Heart right ventricle (tissue), 16 donors: ENCODE measurements at regions not wholly inside any gene's neighbourhood (a gene's known extent, or its start where the extent isn't known, plus 50 kb on each side); places are given as distances from the start of the nearest gene placed in this dataset.

ENCODE experiments used
- ATAC-seq, 8 donors: fragments of 200-7000 bp; cut with Tn5 transposase; one replicate each; pipeline ENCODE4 v1.9.1; 2020; ENCODE audit warnings: mild to moderate bottlenecking in 8 of 8, moderate library complexity in 8 of 8, moderate number of reproducible peaks in 1 of 8
- DNase-seq, 2 donors: peaks; one replicate each; pipeline ENCODE4 v3.0.0-alpha.2; 2020
- H3K27ac ChIP-seq, 10 donors: fragments of 200-600 bp; sonication (generic) in 2 of 10; one replicate each; pipeline versions ENCODE4 v1.5.0 to v1.8.0; 2020 to 2022; ENCODE audit warnings: mild to moderate bottlenecking in 3 of 10
- H3K27me3 ChIP-seq, 7 donors: fragments of 200-600 bp; one replicate each; pipeline ENCODE4 v1.8.0; 2021 to 2022; ENCODE audit warnings: mild to moderate bottlenecking in 2 of 7
- H3K36me3 ChIP-seq, 9 donors: fragments of 200-600 bp; sonication (generic) in 1 of 9; one replicate each; pipeline versions ENCODE4 v1.5.0 to v1.8.0; 2020 to 2022; ENCODE audit warnings: mild to moderate bottlenecking in 2 of 9
- H3K4me1 ChIP-seq, 9 donors: fragments of 200-600 bp; sonication (generic) in 1 of 9; one replicate each; pipeline versions ENCODE4 v1.5.0 to v1.8.0; 2020 to 2022; ENCODE audit warnings: mild to moderate bottlenecking in 4 of 9
- H3K4me3 ChIP-seq, 10 donors: fragments of 200-600 bp; sonication (generic) in 2 of 10; one replicate each; pipeline versions ENCODE4 v1.5.0 to v1.8.0; 2020 to 2022; ENCODE audit warnings: mild to moderate bottlenecking in 7 of 10, moderate library complexity in 2 of 10
- H3K9me3 ChIP-seq, 11 donors: fragments of 200-600 bp in 10 of 11; sonication (generic) in 2 of 11; one replicate each; pipeline versions ENCODE4 v1.5.0 to v1.8.0; 2013 to 2022; ENCODE audit warnings: mild to moderate bottlenecking in 2 of 11, control low read depth in 1 of 11, moderate library complexity in 1 of 11
- CTCF ChIP-seq, 9 donors: fragments of 200-600 bp; sonication (generic) in 2 of 9; IDR thresholded peaks; one replicate each; pipeline versions ENCODE4 v1.5.0 to v1.8.0; 2021 to 2022; ENCODE audit warnings: antibody characterized with exemption in 9 of 9, mild to moderate bottlenecking in 5 of 9, moderate library complexity in 1 of 9
- WGBS, 2 donors: extraction: QIAGEN DNeasy Blood & Tissue Kit; methylation state at CpG; one replicate each; pipeline ENCODE4 v1.1.7; 2013; ENCODE audit warnings: inconsistent platforms in 1 of 2; 5-methylcytosine and 5-hydroxymethylcytosine counted together
- intact Hi-C, 10 donors: fragments of 100-400 bp; cut with DNase I; formaldehyde crosslinking; loops; one replicate each; pipeline versions ENCODE4 v1.11.1 to v1.14.2; 2022
- donor health status: Arrhythmogenic right ventricular cardiomyopathy.
- donor health status: ischemic (EF 13 %, LVEDD 7.1; RV severe dilation, severe dysfunction).
- donor health status: healthy with polysubstance abuse.
- donor health status: DM: no; HTN: yes; CAD: no.
- donor health status: DM: no; HTN: no; CAD: no.
- donor health status: ischemic (EF 25% LVEDD 6.9; RV normal size, moderate dysfunction).
- donor health status: ischemic (EF 25% LVEDD 5.7; RV mildly dilated, moderate dysfunction).
- donor health status: healthy.
- donor health status: DM: yes; HTN: yes; CAD: no.
- donor health status: Ischemic cardiomyopathy.
- donor health status: ischemic (EF 35%, LVEDD 5.7; RV mildly dilated, moderate dysfunction).
- donor health status: nonischemic (EF 11% LVEDD 7.7; RV severe dilation, severe dysfunction).
- donor health status: DM: yes; HTN: yes; CAD: no.
- donor health status: PGD.
- donor health status: ischemic (EF 29% LVEDD 5.4; RV normal size, mild dysfunction).
- donor health status: nonischemic (EF 23%, LVEDD 6.1; RV moderate dilation, normal function).

- intact Hi-C loops = no loop called here
- ATAC-seq (no peak), DNase-seq (no peak)
- Histone ChIP-seq H3K4me3 (no peak overlapping the region), H3K36me3 (no peaks in the 10 kb centered on the region), H3K27me3 (no peaks in the 10 kb centered on the region), H3K27ac (no peak overlapping the region), H3K4me1 (no peaks in the 10 kb centered on the region), H3K9me3 (no peaks in the 10 kb centered on the region)
- 37 to 46% methylated on average over 2 of the region's 2 CpGs for WGBS, 2 donors
- no peak for TF ChIP-seq CTCF (IDR thresholded peaks at IDR 0.05)
Measured at GRCh38 chrY:8495243-8495642, 842.0 kb upstream of the TSPY4 start.

- no peak for ATAC-seq
Measured at GRCh38 chrY:8500888-8501287, 836.4 kb upstream of the TSPY4 start.

GRCh38 chrY:8533468-8533867, 803.8 kb upstream of the TSPY4 start:
- intact Hi-C loops = no loop called here
- H3K4me3 ChIP-seq = no peak overlapping the region
- no peaks in the 10 kb centered on the region for H3K36me3 ChIP-seq
- WGBS, 2 donors = 27 to 33% methylated on average over 1 of the region's 1 CpG
- ATAC-seq = no peak
- H3K4me1 ChIP-seq = no peaks in the 10 kb centered on the region
- no peak overlapping the region for H3K27ac ChIP-seq
- DNase-seq = no peak
- H3K9me3 ChIP-seq = no peaks in the 10 kb centered on the region
- no peaks in the 10 kb centered on the region for H3K27me3 ChIP-seq
- TF ChIP-seq CTCF (IDR thresholded peaks at IDR 0.05) = no peak

More at GRCh38 chrY:8500888-8501287, 836.4 kb upstream of the TSPY4 start:
- no peak for DNase-seq
- Histone ChIP-seq H3K27ac (no peak overlapping the region), H3K27me3 (no peaks in the 10 kb centered on the region), H3K4me1 (no peaks in the 10 kb centered on the region), H3K36me3 (no peaks in the 10 kb centered on the region), H3K4me3 (no peak overlapping the region), H3K9me3 (no peaks in the 10 kb centered on the region)
- 56 to 57% methylated on average over 3 of the region's 3 CpGs for WGBS, 2 donors
- intact Hi-C loops = no loop called here
- no peak for TF ChIP-seq CTCF (IDR thresholded peaks at IDR 0.05)

GRCh38 chrY:8535704-8536103, 801.6 kb upstream of the TSPY4 start:
- intact Hi-C loops = no loop called here
- Histone ChIP-seq H3K4me1 (no peaks in the 10 kb centered on the region), H3K27ac (no peak overlapping the region), H3K4me3 (no peak overlapping the region), H3K36me3 (no peaks in the 10 kb centered on the region), H3K27me3 (no peaks in the 10 kb centered on the region), H3K9me3 (no peaks in the 10 kb centered on the region)
- 82 to 90% methylated on average over 6 of the region's 6 CpGs for WGBS, 2 donors
- DNase-seq (no peak), ATAC-seq (no peak)
- no peak for TF ChIP-seq CTCF (IDR thresholded peaks at IDR 0.05)

- DNase-seq = no peak
- Histone ChIP-seq H3K9me3 (no peaks in the 10 kb centered on the region), H3K4me1 (no peaks in the 10 kb centered on the region), H3K27ac (no peak overlapping the region), H3K4me3 (no peak overlapping the region), H3K27me3 (no peaks in the 10 kb centered on the region), H3K36me3 (no peaks in the 10 kb centered on the region)
- intact Hi-C loops = no loop called here
- ATAC-seq = no peak
- TF ChIP-seq CTCF (IDR thresholded peaks at IDR 0.05) = no peak
- WGBS, 2 donors = 58 to 75% methylated on average over 2 of the region's 2 CpGs
Measured at GRCh38 chrY:8536277-8536676, 801.0 kb upstream of the TSPY4 start.
